ENCODE measurements at regions not wholly inside any gene's neighbourhood (a gene's known extent, or its start where the extent isn't known, plus 50 kb on each side); places are given as distances from the start of the nearest gene placed in this dataset.

DNA sequence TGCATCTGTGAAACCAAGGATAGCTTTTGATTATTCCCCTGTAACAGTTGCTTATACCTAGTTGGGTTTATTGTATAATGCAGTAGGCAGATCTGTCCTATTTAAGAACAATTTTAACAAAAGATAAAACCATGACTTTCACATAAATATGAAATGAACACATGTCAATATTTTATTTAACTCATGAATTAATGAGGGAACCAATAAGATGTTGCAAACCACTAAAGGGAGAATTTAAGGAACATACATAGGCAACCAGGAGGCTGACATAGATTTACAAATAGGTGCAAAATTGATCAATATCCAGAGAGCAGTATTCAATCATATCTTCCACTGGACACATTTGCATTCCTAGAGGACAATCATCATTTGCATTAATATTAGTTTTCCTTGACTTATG, 280.0 kb upstream of the BRINP1 start:
- Histone ChIP-seq H3K79me2 (ENCODE audit: low read length) (no peaks in the 10 kb centered on the region), H3K4me3 (ENCODE audit: low read length) (no peak overlapping the region), H3K27me3 (ENCODE audit: low read depth, low read length) (no peaks in the 10 kb centered on the region), H2AFZ (ENCODE audit: low read depth, low read length) (no peak overlapping the region), H3K4me2 (ENCODE audit: low read length) (no peak overlapping the region), H3K36me3 (replicated peaks; ENCODE audit: low read depth, low read length) (no peaks in the 10 kb centered on the region), H3K27ac (ENCODE audit: low read length) (no peak overlapping the region), H3K9me3 (ENCODE audit: insufficient read depth, low read length) (no peaks in the 10 kb centered on the region), H4K20me1 (ENCODE audit: insufficient read depth, low read length) (no peaks in the 10 kb centered on the region), H3K9ac (ENCODE audit: low read length) (no peak overlapping the region), H3K4me1 (ENCODE audit: low read length) (no peaks in the 10 kb centered on the region)
- TF ChIP-seq EZH2phosphoT487 (IDR thresholded peaks at IDR 0.05; ENCODE audit: low read depth), result no peak
- TF ChIP-seq, protein P1, sequence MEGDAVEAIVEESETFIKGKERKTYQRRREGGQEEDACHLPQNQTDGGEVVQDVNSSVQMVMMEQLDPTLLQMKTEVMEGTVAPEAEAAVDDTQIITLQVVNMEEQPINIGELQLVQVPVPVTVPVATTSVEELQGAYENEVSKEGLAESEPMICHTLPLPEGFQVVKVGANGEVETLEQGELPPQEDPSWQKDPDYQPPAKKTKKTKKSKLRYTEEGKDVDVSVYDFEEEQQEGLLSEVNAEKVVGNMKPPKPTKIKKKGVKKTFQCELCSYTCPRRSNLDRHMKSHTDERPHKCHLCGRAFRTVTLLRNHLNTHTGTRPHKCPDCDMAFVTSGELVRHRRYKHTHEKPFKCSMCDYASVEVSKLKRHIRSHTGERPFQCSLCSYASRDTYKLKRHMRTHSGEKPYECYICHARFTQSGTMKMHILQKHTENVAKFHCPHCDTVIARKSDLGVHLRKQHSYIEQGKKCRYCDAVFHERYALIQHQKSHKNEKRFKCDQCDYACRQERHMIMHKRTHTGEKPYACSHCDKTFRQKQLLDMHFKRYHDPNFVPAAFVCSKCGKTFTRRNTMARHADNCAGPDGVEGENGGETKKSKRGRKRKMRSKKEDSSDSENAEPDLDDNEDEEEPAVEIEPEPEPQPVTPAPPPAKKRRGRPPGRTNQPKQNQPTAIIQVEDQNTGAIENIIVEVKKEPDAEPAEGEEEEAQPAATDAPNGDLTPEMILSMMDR (IDR thresholded peaks at IDR 0.05; ENCODE audit: low read depth, low read length), result no peak

DNA sequence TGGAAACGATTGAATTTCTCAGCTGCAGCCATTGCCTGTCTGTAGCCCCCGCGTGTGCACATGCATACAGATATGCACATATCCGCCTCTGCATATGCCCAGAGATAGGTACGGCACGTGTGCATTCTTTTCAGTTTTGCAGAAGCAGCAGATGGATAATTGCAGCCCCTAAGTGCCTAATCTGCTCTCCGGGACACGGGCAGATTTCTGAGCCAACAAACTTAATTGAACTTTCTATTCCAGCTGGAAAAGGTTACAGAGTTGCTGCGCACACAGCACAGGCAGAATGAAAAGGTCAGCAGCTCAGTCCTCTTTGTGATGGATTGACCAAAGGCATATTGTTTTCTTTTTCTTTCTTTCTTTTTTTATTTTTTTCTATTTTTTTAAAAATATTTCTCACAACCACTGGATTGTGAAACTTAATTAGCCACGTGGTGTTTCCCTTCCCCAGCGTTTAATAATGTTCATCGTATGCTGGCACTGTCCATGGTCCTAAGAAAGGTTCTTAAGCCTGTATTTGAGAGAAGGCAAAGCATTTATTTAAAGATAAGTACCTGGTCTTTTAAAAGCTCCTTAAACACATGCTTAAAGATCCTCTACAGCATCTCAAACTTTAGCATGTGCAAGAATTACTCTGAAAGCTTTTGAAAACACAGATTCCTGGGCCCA, 270.2 kb upstream of the BRINP1 start:
- Histone ChIP-seq H3K9me3 (ENCODE audit: insufficient read depth, low read length) (no peaks in the 10 kb centered on the region), H3K27ac (ENCODE audit: low read length) (no peak overlapping the region), H3K4me2 (ENCODE audit: low read length) (no peak overlapping the region), H3K79me2 (ENCODE audit: low read length) (no peaks in the 10 kb centered on the region), H3K9ac (ENCODE audit: low read length) (no peak overlapping the region), H4K20me1 (ENCODE audit: insufficient read depth, low read length) (no peaks in the 10 kb centered on the region), H2AFZ (ENCODE audit: low read depth, low read length) (no peak overlapping the region), H3K27me3 (ENCODE audit: low read depth, low read length) (no peaks in the 10 kb centered on the region), H3K36me3 (replicated peaks; ENCODE audit: low read depth, low read length) (no peaks in the 10 kb centered on the region), H3K4me3 (ENCODE audit: low read length) (no peak overlapping the region), H3K4me1 (ENCODE audit: low read length) (no peaks in the 10 kb centered on the region)
- TF ChIP-seq, protein P1 (IDR thresholded peaks at IDR 0.05; ENCODE audit: low read depth, low read length), result no peak
- TF ChIP-seq EZH2phosphoT487 (IDR thresholded peaks at IDR 0.05; ENCODE audit: low read depth), result no peak

DNA sequence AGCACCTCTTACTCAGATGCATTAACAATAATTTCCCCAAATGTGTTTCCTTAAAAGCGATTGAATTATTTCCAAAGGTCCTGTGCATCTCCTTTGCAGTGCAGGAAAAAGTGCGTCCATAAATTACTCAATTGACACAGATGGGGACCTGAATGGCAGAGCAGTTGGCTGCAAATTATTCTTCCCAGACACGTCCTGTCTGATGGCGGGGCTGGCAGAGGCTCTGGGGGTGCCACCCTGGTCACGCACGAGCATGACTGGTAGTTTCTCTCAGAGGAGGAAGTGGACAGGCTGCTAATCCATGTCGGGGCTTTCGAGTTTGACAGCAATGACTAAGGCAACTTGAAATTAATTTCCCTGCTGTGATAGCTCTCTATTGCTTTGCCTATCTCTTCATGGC, 264.8 kb upstream of the BRINP1 start:
- H3K36me3 ChIP-seq (replicated peaks; ENCODE audit: low read depth, low read length), result no peaks in the 10 kb centered on the region
- no peaks in the 10 kb centered on the region for H3K79me2 ChIP-seq (ENCODE audit: low read length)
- TF ChIP-seq, protein P1 (IDR thresholded peaks at IDR 0.05; ENCODE audit: low read depth, low read length), result no peak
- no peak for TF ChIP-seq EZH2phosphoT487 (IDR thresholded peaks at IDR 0.05; ENCODE audit: low read depth)
- no peak overlapping the region for H3K27ac ChIP-seq (ENCODE audit: low read length)
- no peak overlapping the region for H3K9ac ChIP-seq (ENCODE audit: low read length)
- no peaks in the 10 kb centered on the region for H4K20me1 ChIP-seq (ENCODE audit: insufficient read depth, low read length)
- H3K4me2 ChIP-seq (ENCODE audit: low read length), result no peak overlapping the region
- H3K4me3 ChIP-seq (ENCODE audit: low read length), result no peak overlapping the region
- no peaks in the 10 kb centered on the region for H3K9me3 ChIP-seq (ENCODE audit: insufficient read depth, low read length)
- no peaks in the 10 kb centered on the region for H3K27me3 ChIP-seq (ENCODE audit: low read depth, low read length)
- H3K4me1 ChIP-seq (ENCODE audit: low read length), result no peaks in the 10 kb centered on the region
- no peak overlapping the region for H2AFZ ChIP-seq (ENCODE audit: low read depth, low read length)

DNA sequence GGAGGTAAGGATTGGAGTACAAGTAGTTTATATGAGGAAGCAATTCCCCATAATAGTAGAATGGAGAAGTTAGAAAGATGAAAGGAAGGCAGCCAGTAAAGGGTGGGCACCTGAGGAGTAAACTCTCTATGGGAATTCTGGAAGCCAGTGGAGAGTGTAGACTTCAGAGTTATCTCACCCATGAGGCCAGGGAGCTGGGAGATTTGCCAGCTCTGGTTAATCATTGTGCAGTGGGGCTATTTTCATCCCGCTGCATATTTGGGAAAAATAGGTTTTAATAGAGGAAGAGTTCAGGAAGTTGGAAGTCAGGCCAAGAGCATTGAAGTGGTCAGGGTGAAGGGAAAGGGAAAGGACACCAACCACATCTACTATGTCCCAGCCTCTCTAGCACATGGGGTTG, 242.3 kb upstream of the BRINP1 start:
- no peak overlapping the region for H3K4me2 ChIP-seq (ENCODE audit: low read length)
- no peak for TF ChIP-seq EZH2phosphoT487 (IDR thresholded peaks at IDR 0.05; ENCODE audit: low read depth)
- TF ChIP-seq, protein P1 (IDR thresholded peaks at IDR 0.05; ENCODE audit: low read depth, low read length), result no peak
- no peaks in the 10 kb centered on the region for H3K36me3 ChIP-seq (replicated peaks; ENCODE audit: low read depth, low read length)
- H4K20me1 ChIP-seq (ENCODE audit: insufficient read depth, low read length), result no peaks in the 10 kb centered on the region
- no peak overlapping the region for H3K9ac ChIP-seq (ENCODE audit: low read length)
- H3K9me3 ChIP-seq (ENCODE audit: insufficient read depth, low read length), result no peaks in the 10 kb centered on the region
- no peak overlapping the region for H3K4me3 ChIP-seq (ENCODE audit: low read length)
- no peak overlapping the region for H2AFZ ChIP-seq (ENCODE audit: low read depth, low read length)
- no peaks in the 10 kb centered on the region for H3K27me3 ChIP-seq (ENCODE audit: low read depth, low read length)
- no peak overlapping the region for H3K27ac ChIP-seq (ENCODE audit: low read length)
- H3K4me1 ChIP-seq (ENCODE audit: low read length), result no peaks in the 10 kb centered on the region
- no peaks in the 10 kb centered on the region for H3K79me2 ChIP-seq (ENCODE audit: low read length)

Data from OCI-LY3 (cell line).